ENCODE measurements at regions not wholly inside any gene's neighbourhood (a gene's known extent, or its start where the extent isn't known, plus 50 kb on each side); places are given as distances from the start of the nearest gene placed in this dataset.

- ATAC-seq (ENCODE audit: low FRiP score): no peak
These were observed 782.4 kb upstream of the SOX9 start for GRCh38 chr17:71338396-71338795.

GRCh38 chr17:71339206-71339605 is 781.6 kb upstream of the SOX9 start:
- H3K27ac ChIP-seq (ENCODE audit: low read depth in 1 of 2, low read length in 2 of 2): no peak overlapping the region
- no peaks in the 10 kb centered on the region for H3K27me3 ChIP-seq (ENCODE audit: control insufficient read depth in 1 of 2, insufficient read depth in 2 of 2, low read length in 1 of 2)
- intact Hi-C loops (cut with DNase I): no loop called here
- ATAC-seq (ENCODE audit: low FRiP score) (no peak), DNase-seq (no peak)
- H3K9me3 ChIP-seq (ENCODE audit: control insufficient read depth, low read length): no peaks in the 10 kb centered on the region
- no peak overlapping the region for H3K4me3 ChIP-seq (ENCODE audit: low read length in 2 of 2)
- no peaks in the 10 kb centered on the region for H3K36me3 ChIP-seq (ENCODE audit: control insufficient read depth in 1 of 2, insufficient read depth in 2 of 2, low read length in 1 of 2)
- 6 to 9% methylated on average over 1 of the region's 1 CpG for WGBS, 2 donors
- no peaks in the 10 kb centered on the region for H3K4me1 ChIP-seq (ENCODE audit: control insufficient read depth in 1 of 2, insufficient read depth in 2 of 2, low read length in 2 of 2)

More at GRCh38 chr17:71338396-71338795, 782.4 kb upstream of the SOX9 start:
- DNase-seq: no peak
- no peaks in the 10 kb centered on the region for H3K36me3 ChIP-seq (ENCODE audit: control insufficient read depth in 1 of 2, insufficient read depth in 2 of 2, low read length in 1 of 2)
- no peak overlapping the region for H3K4me3 ChIP-seq (ENCODE audit: low read length in 2 of 2)
- intact Hi-C loops (cut with DNase I): no loop called here
- no peaks in the 10 kb centered on the region for H3K27me3 ChIP-seq (ENCODE audit: control insufficient read depth in 1 of 2, insufficient read depth in 2 of 2, low read length in 1 of 2)
- 44 to 48% methylated on average over 5 of the region's 5 CpGs for whole genome bisulfite sequencing, 2 donors
- no peaks in the 10 kb centered on the region for H3K9me3 ChIP-seq (ENCODE audit: control insufficient read depth, low read length)
- H3K27ac ChIP-seq (ENCODE audit: low read depth in 1 of 2, low read length in 2 of 2): no peak overlapping the region
- H3K4me1 ChIP-seq (ENCODE audit: control insufficient read depth in 1 of 2, insufficient read depth in 2 of 2, low read length in 2 of 2): no peaks in the 10 kb centered on the region

GRCh38 chr17:71342737-71343136 is 778.1 kb upstream of the SOX9 start:
- WGBS, 2 donors: 84 to 86% methylated on average over 1 of the region's 1 CpG

GRCh38 chr17:71349908-71350600 is 770.8 kb upstream of the SOX9 start:
- Histone ChIP-seq H3K4me1 (ENCODE audit: control insufficient read depth in 1 of 2, insufficient read depth in 2 of 2, low read length in 2 of 2) (no peaks in the 10 kb centered on the region), H3K9me3 (ENCODE audit: control insufficient read depth, low read length) (no peaks in the 10 kb centered on the region), H3K36me3 (ENCODE audit: control insufficient read depth in 1 of 2, insufficient read depth in 2 of 2, low read length in 1 of 2) (no peaks in the 10 kb centered on the region), H3K27me3 (ENCODE audit: control insufficient read depth in 1 of 2, insufficient read depth in 2 of 2, low read length in 1 of 2) (no peaks in the 10 kb centered on the region), H3K4me3 (ENCODE audit: low read length in 2 of 2) (no peak overlapping the region), H3K27ac (ENCODE audit: low read depth in 1 of 2, low read length in 2 of 2) (no peak overlapping the region)
- 77 to 81% methylated on average over 6 of the region's 6 CpGs for WGBS, 2 donors
- DNase-seq (no peak), ATAC-seq (ENCODE audit: low FRiP score) (no peak)
- intact Hi-C loops (cut with DNase I): no loop called here

More at GRCh38 chr17:71342737-71343136, 778.1 kb upstream of the SOX9 start:
- ATAC-seq (ENCODE audit: low FRiP score) (no peak), DNase-seq (no peak)
- Histone ChIP-seq H3K36me3 (ENCODE audit: control insufficient read depth in 1 of 2, insufficient read depth in 2 of 2, low read length in 1 of 2) (no peaks in the 10 kb centered on the region), H3K4me1 (ENCODE audit: control insufficient read depth in 1 of 2, insufficient read depth in 2 of 2, low read length in 2 of 2) (no peaks in the 10 kb centered on the region), H3K27ac (ENCODE audit: low read depth in 1 of 2, low read length in 2 of 2) (no peak overlapping the region), H3K9me3 (ENCODE audit: control insufficient read depth, low read length) (no peaks in the 10 kb centered on the region), H3K4me3 (ENCODE audit: low read length in 2 of 2) (peak overlapping the region in 1 of 2 donors; percentile 1), H3K27me3 (ENCODE audit: control insufficient read depth in 1 of 2, insufficient read depth in 2 of 2, low read length in 1 of 2) (no peaks in the 10 kb centered on the region)
- intact Hi-C loops (cut with DNase I): no loop called here

- 89 to 90% methylated on average over 3 of the region's 3 CpGs for WGBS, 2 donors
- no peaks in the 10 kb centered on the region for H3K9me3 ChIP-seq (ENCODE audit: control insufficient read depth, low read length)
- no peaks in the 10 kb centered on the region for H3K4me1 ChIP-seq (ENCODE audit: control insufficient read depth in 1 of 2, insufficient read depth in 2 of 2, low read length in 2 of 2)
These were observed 760.5 kb upstream of the SOX9 start for GRCh38 chr17:71360301-71360700.

GRCh38 chr17:71361656-71362450 is 759.0 kb upstream of the SOX9 start:
- H3K4me1 ChIP-seq (ENCODE audit: control insufficient read depth in 1 of 2, insufficient read depth in 2 of 2, low read length in 2 of 2): no peaks in the 10 kb centered on the region

More at GRCh38 chr17:71360301-71360700, 760.5 kb upstream of the SOX9 start:
- Histone ChIP-seq H3K27ac (ENCODE audit: low read depth in 1 of 2, low read length in 2 of 2) (no peak overlapping the region), H3K36me3 (ENCODE audit: control insufficient read depth in 1 of 2, insufficient read depth in 2 of 2, low read length in 1 of 2) (no peaks in the 10 kb centered on the region), H3K4me3 (ENCODE audit: low read length in 2 of 2) (no peak overlapping the region), H3K27me3 (ENCODE audit: control insufficient read depth in 1 of 2, insufficient read depth in 2 of 2, low read length in 1 of 2) (no peaks in the 10 kb centered on the region)
- intact Hi-C loops (cut with DNase I): no loop called here
- DNase-seq (no peak), ATAC-seq (ENCODE audit: low FRiP score) (no peak)

GRCh38 chr17:71363661-71364060 is 757.2 kb upstream of the SOX9 start:
- no peaks in the 10 kb centered on the region for H3K9me3 ChIP-seq (ENCODE audit: control insufficient read depth, low read length)
- 53 to 68% methylated on average over 2 of the region's 2 CpGs for WGBS, 2 donors
- no peak for ATAC-seq (ENCODE audit: low FRiP score)
- DNase-seq: no peak
- H3K4me3 ChIP-seq (ENCODE audit: low read length in 2 of 2): no peak overlapping the region
- no peak overlapping the region for H3K27ac ChIP-seq (ENCODE audit: low read depth in 1 of 2, low read length in 2 of 2)
- H3K27me3 ChIP-seq (ENCODE audit: control insufficient read depth in 1 of 2, insufficient read depth in 2 of 2, low read length in 1 of 2): no peaks in the 10 kb centered on the region
- H3K36me3 ChIP-seq (ENCODE audit: control insufficient read depth in 1 of 2, insufficient read depth in 2 of 2, low read length in 1 of 2): no peaks in the 10 kb centered on the region
- intact Hi-C loops (cut with DNase I): no loop called here
- H3K4me1 ChIP-seq (ENCODE audit: control insufficient read depth in 1 of 2, insufficient read depth in 2 of 2, low read length in 2 of 2): no peaks in the 10 kb centered on the region

More at GRCh38 chr17:71361656-71362450, 759.0 kb upstream of the SOX9 start:
- H3K9me3 ChIP-seq (ENCODE audit: control insufficient read depth, low read length): no peaks in the 10 kb centered on the region
- no peaks in the 10 kb centered on the region for H3K27me3 ChIP-seq (ENCODE audit: control insufficient read depth in 1 of 2, insufficient read depth in 2 of 2, low read length in 1 of 2)
- intact Hi-C loops (cut with DNase I): no loop called here
- ATAC-seq (ENCODE audit: low FRiP score) (no peak), DNase-seq (no peak)
- 14 to 27% methylated on average over 7 of the region's 7 CpGs for WGBS, 2 donors
- H3K36me3 ChIP-seq (ENCODE audit: control insufficient read depth in 1 of 2, insufficient read depth in 2 of 2, low read length in 1 of 2): no peaks in the 10 kb centered on the region
- no peak overlapping the region for H3K27ac ChIP-seq (ENCODE audit: low read depth in 1 of 2, low read length in 2 of 2)
- H3K4me3 ChIP-seq (ENCODE audit: low read length in 2 of 2): no peak overlapping the region

GRCh38 chr17:71371809-71372208 is 749.0 kb upstream of the SOX9 start:
- intact Hi-C loops (cut with DNase I): no loop called here
- no peak overlapping the region for H3K27ac ChIP-seq (ENCODE audit: low read depth in 1 of 2, low read length in 2 of 2)
- H3K27me3 ChIP-seq (ENCODE audit: control insufficient read depth in 1 of 2, insufficient read depth in 2 of 2, low read length in 1 of 2): no peaks in the 10 kb centered on the region
- DNase-seq: no peak
- 43 to 52% methylated on average over 7 of the region's 7 CpGs for WGBS, 2 donors
- no peak for ATAC-seq (ENCODE audit: low FRiP score)
- H3K4me3 ChIP-seq (ENCODE audit: low read length in 2 of 2): no peak overlapping the region
- H3K36me3 ChIP-seq (ENCODE audit: control insufficient read depth in 1 of 2, insufficient read depth in 2 of 2, low read length in 1 of 2): no peaks in the 10 kb centered on the region
- peaks cover 2% of the 10 kb centered on the region for H3K9me3 ChIP-seq (ENCODE audit: control insufficient read depth, low read length)
- H3K4me1 ChIP-seq (ENCODE audit: control insufficient read depth in 1 of 2, insufficient read depth in 2 of 2, low read length in 2 of 2): no peaks in the 10 kb centered on the region

- WGBS, 2 donors: 95 to 100% methylated on average over 1 of the region's 1 CpG
These were observed 744.9 kb upstream of the SOX9 start for GRCh38 chr17:71375948-71376347.

More at GRCh38 chr17:71375948-71376347, 744.9 kb upstream of the SOX9 start:
- H3K4me1 ChIP-seq (ENCODE audit: control insufficient read depth in 1 of 2, insufficient read depth in 2 of 2, low read length in 2 of 2): no peaks in the 10 kb centered on the region
- H3K4me3 ChIP-seq (ENCODE audit: low read length in 2 of 2): no peak overlapping the region
- H3K9me3 ChIP-seq (ENCODE audit: control insufficient read depth, low read length): peaks cover 2% of the 10 kb centered on the region
- no peak for ATAC-seq (ENCODE audit: low FRiP score)
- H3K27ac ChIP-seq (ENCODE audit: low read depth in 1 of 2, low read length in 2 of 2): no peak overlapping the region
- no peaks in the 10 kb centered on the region for H3K27me3 ChIP-seq (ENCODE audit: control insufficient read depth in 1 of 2, insufficient read depth in 2 of 2, low read length in 1 of 2)
- intact Hi-C loops (cut with DNase I): no loop called here
- no peaks in the 10 kb centered on the region for H3K36me3 ChIP-seq (ENCODE audit: control insufficient read depth in 1 of 2, insufficient read depth in 2 of 2, low read length in 1 of 2)
- no peak for DNase-seq
